Left lung (tissue), 4 donors: ENCODE measurements at regions not wholly inside any gene's neighbourhood (a gene's known extent, or its start where the extent isn't known, plus 50 kb on each side); places are given as distances from the start of the nearest gene placed in this dataset.

Experiments
- ATAC-seq: fragments of 200-7000 bp; cut with Tn5 transposase; one replicate; pipeline ENCODE4 v1.9.1; 2020; ENCODE audit warnings: moderate library complexity
- DNase-seq, 4 donors: peaks; one replicate each; pipeline ENCODE4 v3.0.0-alpha.2; 2013 to 2020
- H3K27ac ChIP-seq, 2 donors: fragments of 200-600 bp; sonication (generic) in 1 of 2; one replicate each; pipeline versions ENCODE4 v1.5.0 to v1.8.0; 2020 to 2021
- H3K27me3 ChIP-seq, 2 donors: fragments of 200-600 bp; sonication (generic) in 1 of 2; one replicate each; pipeline versions ENCODE4 v1.5.0 to v1.8.0; 2020 to 2021
- H3K36me3 ChIP-seq, 2 donors: fragments of 200-600 bp; sonication (generic) in 1 of 2; one replicate each; pipeline versions ENCODE4 v1.5.0 to v1.8.0; 2020 to 2021
- H3K4me1 ChIP-seq, 2 donors: fragments of 200-600 bp; one replicate each; pipeline ENCODE4 v1.8.0; 2021
- H3K4me3 ChIP-seq, 2 donors: fragments of 200-600 bp; sonication (generic) in 1 of 2; one replicate each; pipeline versions ENCODE4 v1.5.0 to v1.8.0; 2020 to 2021; ENCODE audit warnings: mild to moderate bottlenecking in 1 of 2
- H3K9me3 ChIP-seq, 2 donors: fragments of 200-600 bp; sonication (generic) in 1 of 2; one replicate each; pipeline versions ENCODE4 v1.5.0 to v1.8.0; 2020 to 2021
- intact Hi-C, 2 donors: fragments of 100-400 bp; cut with DNase I; formaldehyde crosslinking; loops; one replicate each; pipeline versions ENCODE4 v1.11.2 to v1.14.2; 2022
- TF ChIP-seq, protein P1 (sequence below), 2 donors: fragments of 200-600 bp; sonication (generic) in 1 of 2; IDR thresholded peaks; one replicate each; pipeline versions ENCODE4 v1.5.0 to v1.8.0; 2021; ENCODE audit warnings: antibody characterized with exemption in 2 of 2
- donor health status: DM: no; HTN: yes; CAD: no.
- donor health status: DM: no; HTN: no; CAD: no.

DNA sequence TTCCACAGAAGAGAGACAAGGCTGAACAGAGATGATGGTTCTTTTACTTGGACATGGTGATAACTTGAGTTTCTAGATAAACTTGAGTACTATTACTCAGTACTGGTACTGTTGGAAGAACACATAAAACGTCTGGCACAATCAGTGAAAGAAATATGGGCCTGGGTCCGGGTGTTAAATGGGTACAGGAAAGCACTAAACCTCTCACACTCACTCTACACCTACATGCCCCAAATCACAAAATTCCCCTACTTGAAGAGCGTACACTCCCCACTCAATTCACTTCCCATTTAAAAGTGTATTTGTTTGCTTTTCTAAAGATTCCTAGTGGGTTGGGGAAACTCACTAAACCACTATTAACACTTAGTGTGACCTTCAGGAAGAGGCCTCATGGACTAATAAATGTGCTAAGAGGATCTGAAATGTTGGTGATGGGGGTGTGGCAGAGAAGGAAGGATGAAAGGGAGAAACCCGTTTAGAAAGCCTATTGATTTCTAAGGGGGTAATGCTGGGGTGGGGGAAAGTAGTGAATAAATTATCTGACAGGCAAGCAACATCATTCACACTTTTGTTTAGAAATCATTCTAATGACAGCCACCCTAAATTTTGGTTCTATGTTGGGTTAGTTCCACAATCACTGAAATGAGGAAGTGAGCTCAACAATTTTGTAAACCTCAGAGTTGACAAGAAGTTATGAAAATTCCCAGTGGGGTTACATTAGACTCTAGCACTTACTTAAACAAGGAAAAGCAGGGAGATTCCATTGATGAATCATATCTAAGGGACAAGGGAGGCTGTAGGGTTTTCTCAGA is 222.6 kb upstream of the MARCKS start:
- ATAC-seq: peak; percentile 29
- intact Hi-C loops: no loop called here
- TF ChIP-seq, protein P1, sequence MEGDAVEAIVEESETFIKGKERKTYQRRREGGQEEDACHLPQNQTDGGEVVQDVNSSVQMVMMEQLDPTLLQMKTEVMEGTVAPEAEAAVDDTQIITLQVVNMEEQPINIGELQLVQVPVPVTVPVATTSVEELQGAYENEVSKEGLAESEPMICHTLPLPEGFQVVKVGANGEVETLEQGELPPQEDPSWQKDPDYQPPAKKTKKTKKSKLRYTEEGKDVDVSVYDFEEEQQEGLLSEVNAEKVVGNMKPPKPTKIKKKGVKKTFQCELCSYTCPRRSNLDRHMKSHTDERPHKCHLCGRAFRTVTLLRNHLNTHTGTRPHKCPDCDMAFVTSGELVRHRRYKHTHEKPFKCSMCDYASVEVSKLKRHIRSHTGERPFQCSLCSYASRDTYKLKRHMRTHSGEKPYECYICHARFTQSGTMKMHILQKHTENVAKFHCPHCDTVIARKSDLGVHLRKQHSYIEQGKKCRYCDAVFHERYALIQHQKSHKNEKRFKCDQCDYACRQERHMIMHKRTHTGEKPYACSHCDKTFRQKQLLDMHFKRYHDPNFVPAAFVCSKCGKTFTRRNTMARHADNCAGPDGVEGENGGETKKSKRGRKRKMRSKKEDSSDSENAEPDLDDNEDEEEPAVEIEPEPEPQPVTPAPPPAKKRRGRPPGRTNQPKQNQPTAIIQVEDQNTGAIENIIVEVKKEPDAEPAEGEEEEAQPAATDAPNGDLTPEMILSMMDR (IDR thresholded peaks at IDR 0.05): no peak

GRCh38 chr6:113635222-113635986 is 221.7 kb upstream of the MARCKS start:
- Histone ChIP-seq H3K36me3 (no peaks in the 10 kb centered on the region), H3K27ac (peak overlapping the region in 1 of 2 donors; percentile 88), H3K4me1 (peaks cover 12 to 58% of the 10 kb centered on the region in 2 donors), H3K27me3 (no peaks in the 10 kb centered on the region), H3K4me3 (no peak overlapping the region), H3K9me3 (no peaks in the 10 kb centered on the region)
- TF ChIP-seq, protein P1 (IDR thresholded peaks at IDR 0.05): no peak
- no peak for ATAC-seq
- intact Hi-C loops: no loop called here
- no peak for DNase-seq

More for the DNA sequence above, 222.6 kb upstream of the MARCKS start:
- Histone ChIP-seq H3K9me3 (no peaks in the 10 kb centered on the region), H3K27ac (peak overlapping the region in 1 of 2 donors; percentile 88), H3K36me3 (no peaks in the 10 kb centered on the region), H3K4me1 (peaks cover 18 to 66% of the 10 kb centered on the region in 2 donors), H3K4me3 (no peak overlapping the region), H3K27me3 (no peaks in the 10 kb centered on the region)
- no peak for DNase-seq

DNA sequence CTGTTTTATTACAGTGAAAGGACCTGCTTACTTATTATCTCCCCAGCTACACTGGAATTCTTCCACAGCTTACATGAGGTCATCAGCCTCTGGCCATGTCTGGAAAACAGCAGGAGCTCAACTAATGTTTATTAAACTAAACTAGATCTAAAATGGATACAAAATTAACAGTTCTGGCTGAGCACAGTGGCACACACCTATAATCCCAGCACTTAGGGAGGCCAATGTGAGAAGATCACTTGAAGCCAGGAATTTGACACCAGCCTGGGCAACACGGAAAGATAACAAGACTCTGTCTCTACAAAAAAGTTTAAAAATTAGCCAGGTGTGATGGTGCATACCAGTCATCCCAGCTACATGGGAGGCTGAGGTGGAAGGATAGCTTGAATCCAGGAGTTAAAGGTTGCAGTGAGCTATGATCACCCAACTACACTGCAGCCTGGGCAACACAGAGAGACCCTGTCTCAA is 220.8 kb upstream of the MARCKS start:
- Histone ChIP-seq H3K27ac (no peak overlapping the region), H3K9me3 (no peaks in the 10 kb centered on the region), H3K4me1 (peaks cover 8 to 50% of the 10 kb centered on the region in 2 donors), H3K27me3 (no peaks in the 10 kb centered on the region), H3K36me3 (no peaks in the 10 kb centered on the region), H3K4me3 (no peak overlapping the region)
- ATAC-seq: no peak
- TF ChIP-seq, protein P1 (IDR thresholded peaks at IDR 0.05): no peak
- DNase-seq: no peak
- intact Hi-C loops: no loop called here

DNA sequence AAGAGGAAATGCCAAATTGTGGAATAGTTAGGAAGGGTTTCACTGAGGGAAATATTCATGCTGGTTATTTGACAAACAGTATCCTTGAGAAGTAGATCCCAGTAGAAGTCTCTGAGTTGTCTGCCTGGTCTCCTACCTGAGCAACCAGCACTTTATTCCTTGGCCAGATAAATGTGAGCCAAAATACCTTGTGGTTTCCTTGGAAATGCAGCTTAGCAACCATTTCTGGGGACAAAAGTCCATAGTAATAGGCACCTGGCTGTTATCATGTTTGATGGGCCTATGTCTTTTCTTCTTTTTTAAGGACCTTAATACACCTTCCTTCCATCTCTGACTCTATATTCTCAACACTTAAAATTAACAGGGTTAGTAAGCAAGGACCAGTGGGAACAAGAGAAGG is 217.1 kb upstream of the MARCKS start:
- Histone ChIP-seq H3K4me3 (no peak overlapping the region), H3K9me3 (no peaks in the 10 kb centered on the region), H3K27ac (no peak overlapping the region), H3K4me1 (peaks cover 3 to 43% of the 10 kb centered on the region in 2 donors), H3K36me3 (no peaks in the 10 kb centered on the region), H3K27me3 (no peaks in the 10 kb centered on the region)
- ATAC-seq: no peak
- DNase-seq: no peak
- intact Hi-C loops: no loop called here
- TF ChIP-seq, protein P1 (IDR thresholded peaks at IDR 0.05): no peak
